Common myeloid progenitor, CD34-positive (primary cell): ENCODE measurements at regions not wholly inside any gene's neighbourhood (a gene's known extent, or its start where the extent isn't known, plus 50 kb on each side); places are given as distances from the start of the nearest gene placed in this dataset.

Experiments used
- CTCF ChIA-PET: fragments of 350-600 bp; sonication (Branson Sonifier 250); formaldehyde crosslinking; loops from one replicate; lab custom pipeline; 2021; ENCODE audit warnings: antibody characterized with exemption; lab: Charles Lee
- POLR2A ChIA-PET: fragments of 350-600 bp; sonication (Branson Sonifier 250); formaldehyde crosslinking; loops from one replicate; lab custom pipeline; 2021; ENCODE audit warnings: antibody characterized with exemption; lab: Charles Lee
- DNase-seq, 3 donors: peaks; one replicate each; pipeline versions ENCODE4 v3.0.0 to v3.0.0-alpha.2; 2013
- H3K27ac ChIP-seq, 2 experiments: 1 replicate in 1 of 2; 2 replicates in 1 of 2; pipeline ENCODE4 v1.7.0; 2013; ENCODE audit warnings: inconsistent platforms in 2 of 2, low read length in 2 of 2, mild to moderate bottlenecking in 2 of 2, low read depth in 1 of 2, moderate library complexity in 1 of 2; ENCODE audit not compliant: severe bottlenecking in 2 of 2, insufficient read depth in 1 of 2, poor library complexity in 1 of 2
- H3K27me3 ChIP-seq, 5 experiments: replicated peaks in 2 of 5; 1 replicate in 3 of 5; 2 replicates in 2 of 5; pipeline versions ENCODE4 v1.6.1 to v1.7.0; 2013; ENCODE audit warnings: low read length in 4 of 5, mild to moderate bottlenecking in 2 of 5, moderate library complexity in 2 of 5, inconsistent platforms in 1 of 5; ENCODE audit not compliant: insufficient read depth in 5 of 5, control insufficient read depth in 4 of 5
- H3K36me3 ChIP-seq, 4 experiments: 1 replicate in 2 of 4; 2 replicates in 2 of 4; pipeline versions ENCODE4 v1.6.1 to v1.7.0; 2013; ENCODE audit warnings: low read length in 3 of 4, control low read depth in 1 of 4, mild to moderate bottlenecking in 1 of 4; ENCODE audit not compliant: control insufficient read depth in 4 of 4, insufficient read depth in 4 of 4
- H3K4me1 ChIP-seq, 4 experiments: 1 replicate in 3 of 4; 2 replicates in 1 of 4; pipeline versions ENCODE4 v1.6.1 to v1.7.1; 2013; ENCODE audit warnings: low read length in 3 of 4, mild to moderate bottlenecking in 3 of 4, control low read depth in 1 of 4, inconsistent platforms in 1 of 4, moderate library complexity in 1 of 4; ENCODE audit not compliant: control insufficient read depth in 4 of 4, insufficient read depth in 4 of 4; ENCODE audit errors: control extremely low read depth in 1 of 4
- H3K4me3 ChIP-seq, 7 experiments: 1 replicate in 4 of 7; 2 replicates in 3 of 7; pipeline versions ENCODE4 v1.5.1 to v1.7.0; 2013; ENCODE audit warnings: mild to moderate bottlenecking in 7 of 7, low read length in 6 of 7, moderate library complexity in 6 of 7, inconsistent platforms in 2 of 7, low read depth in 2 of 7, control low read depth in 1 of 7; ENCODE audit not compliant: insufficient read depth in 4 of 7, control insufficient read depth in 1 of 7; ENCODE audit errors: extremely low read depth in 1 of 7
- H3K9me3 ChIP-seq, 5 experiments: 1 replicate in 4 of 5; 2 replicates in 1 of 5; pipeline versions ENCODE4 v1.6.1 to v1.7.1; 2013; ENCODE audit warnings: low read length in 4 of 5, mild to moderate bottlenecking in 2 of 5, inconsistent platforms in 1 of 5, low read depth in 1 of 5, moderate library complexity in 1 of 5; ENCODE audit not compliant: control insufficient read depth in 4 of 5, insufficient read depth in 2 of 5; ENCODE audit errors: control extremely low read depth in 1 of 5
- WGBS: methylation state at CpG from one replicate; pipeline ENCODE4 v1.1.5; 2013; ENCODE audit not compliant: insufficient coverage; 5-methylcytosine and 5-hydroxymethylcytosine counted together

DNA sequence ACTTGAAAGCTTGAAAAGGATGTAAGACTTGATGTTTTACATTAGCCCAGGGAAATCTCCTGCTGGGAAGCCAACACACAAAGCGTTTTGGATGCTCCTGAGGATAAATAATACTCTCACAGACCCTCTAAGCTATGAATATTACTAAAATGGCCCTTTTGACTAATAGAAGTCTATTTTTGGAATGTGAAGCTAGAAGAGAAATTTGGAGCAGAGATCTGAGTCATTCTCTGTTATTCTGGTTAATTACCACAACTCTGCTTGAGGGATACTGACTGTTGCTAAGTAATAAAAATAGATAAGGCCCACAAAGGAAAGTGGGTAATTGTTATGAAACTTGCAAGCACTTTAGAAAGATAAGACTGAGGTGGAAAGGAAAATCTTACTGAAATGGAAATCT lies 346.2 kb upstream of the STXBP6 start:
- Histone ChIP-seq H3K27ac (no peak overlapping the region), H3K27me3 (peaks cover 0 to 2% (median 0%) of the 10 kb centered on the region in 5 experiments), H3K9me3 (no peaks in the 10 kb centered on the region), H3K4me3 (peak overlapping the region in 1 of 7 experiments; percentile 7), H3K4me1 (peaks cover 0 to 7% (median 5%) of the 10 kb centered on the region in 4 experiments), H3K36me3 (no peaks in the 10 kb centered on the region)
- POLR2A ChIA-PET, result no interaction called here
- CTCF ChIA-PET, result interaction anchor here (0.8 to 1.5 kb wide), 3 partner anchors 10 to 686 kb away, joined by 3 to 4 read pairs (median 3); no protein-coding TSS in a partner anchor
- DNase-seq, result peak; percentile 31 to 88 (median 76)
- WGBS, result no CpG with 5 or more reads among the region's 1 CpG

DNA sequence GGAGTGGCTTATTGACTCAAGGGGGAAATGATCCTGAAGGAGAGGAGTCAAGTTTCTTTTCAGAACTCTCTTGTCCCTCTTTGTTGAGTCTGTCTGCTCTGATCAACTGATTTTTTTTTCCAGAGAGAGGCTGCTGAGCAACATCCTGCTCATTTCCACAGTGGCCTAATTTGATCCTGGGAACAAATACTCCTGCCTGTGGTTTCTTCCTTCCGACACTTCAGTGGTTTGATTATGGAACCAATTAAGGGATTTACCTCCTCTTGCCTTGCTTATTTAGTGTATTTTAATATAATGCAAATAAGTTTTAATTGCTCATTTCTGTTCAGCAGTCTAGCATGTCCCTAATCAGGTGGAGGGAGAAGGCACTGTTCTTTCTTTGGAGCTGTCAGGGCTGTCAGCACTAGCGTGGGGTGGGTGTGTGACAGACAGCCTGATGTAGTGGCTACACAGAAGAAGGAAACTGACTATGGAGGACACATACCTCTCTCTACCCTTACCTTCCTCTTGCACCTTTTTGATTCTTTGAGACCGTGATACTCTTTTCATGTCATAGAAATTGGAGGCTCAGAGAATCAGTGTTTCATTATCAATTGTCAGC lies 344.9 kb upstream of the STXBP6 start:
- CTCF ChIA-PET, result interaction anchor here (0.6 to 1.5 kb wide), 4 partner anchors 8 to 685 kb away, joined by 3 read pairs; no protein-coding TSS in a partner anchor
- no peak overlapping the region for H3K27ac ChIP-seq
- POLR2A ChIA-PET, result no interaction called here
- no peaks in the 10 kb centered on the region for H3K9me3 ChIP-seq
- H3K4me1 ChIP-seq, result peaks cover 0 to 7% (median 5%) of the 10 kb centered on the region in 4 experiments
- no peak overlapping the region for H3K4me3 ChIP-seq
- no CpG with 5 or more reads among the region's 3 CpGs for WGBS
- H3K36me3 ChIP-seq, result no peaks in the 10 kb centered on the region
- peaks cover 0 to 2% (median 0%) of the 10 kb centered on the region in 5 experiments for H3K27me3 ChIP-seq
- DNase-seq, result no peak

DNA sequence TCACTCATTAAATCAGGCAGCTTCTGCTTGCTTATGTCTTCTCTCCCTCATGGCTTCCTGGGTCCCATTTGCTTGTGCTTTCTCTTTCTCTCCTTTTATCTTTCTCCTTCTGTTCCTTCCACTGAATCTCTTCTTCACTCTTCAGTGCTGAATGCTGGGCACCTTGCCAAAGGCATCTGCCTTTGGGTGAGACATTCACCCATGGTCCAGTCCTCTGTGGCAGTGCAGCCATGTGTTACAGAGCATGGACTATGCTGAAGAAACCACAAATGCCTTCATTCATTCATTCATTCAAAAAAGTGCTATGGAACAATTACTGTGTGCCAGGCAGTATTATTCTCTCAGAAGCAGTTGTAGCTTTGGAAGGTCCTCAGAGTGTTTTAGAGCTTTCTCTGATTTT lies 344.4 kb upstream of the STXBP6 start:
- Histone ChIP-seq H3K36me3 (no peaks in the 10 kb centered on the region), H3K4me1 (peaks cover 0 to 7% (median 5%) of the 10 kb centered on the region in 4 experiments), H3K27me3 (peaks cover 0 to 2% (median 0%) of the 10 kb centered on the region in 5 experiments), H3K4me3 (no peak overlapping the region), H3K9me3 (no peaks in the 10 kb centered on the region), H3K27ac (no peak overlapping the region)
- CTCF ChIA-PET, result interaction anchor here (0.9 kb wide), 1 partner anchor 13 kb away, joined by 3 read pairs; no protein-coding TSS in a partner anchor
- no peak for DNase-seq
- POLR2A ChIA-PET, result no interaction called here

DNA sequence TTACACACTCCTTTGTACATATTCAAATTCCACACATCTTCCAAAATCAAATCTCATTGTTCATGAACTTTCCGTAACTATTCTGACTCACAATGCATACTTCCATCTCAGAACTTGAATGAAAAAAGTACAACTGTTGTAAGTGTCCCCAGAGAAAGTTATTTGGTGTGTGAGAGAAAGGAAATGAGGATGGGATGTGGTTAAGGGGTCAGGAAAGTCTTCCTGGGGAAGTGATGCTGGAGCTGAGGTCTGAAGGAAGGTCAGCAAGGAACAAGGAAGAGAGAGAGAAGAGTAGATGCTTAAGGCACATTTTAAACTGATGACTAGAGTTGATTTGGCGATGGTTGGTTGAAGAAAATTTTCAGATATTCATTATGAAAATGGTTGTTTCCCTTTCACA lies 340.0 kb upstream of the STXBP6 start:
- H3K27me3 ChIP-seq, result no peaks in the 10 kb centered on the region
- CTCF ChIA-PET, result interaction anchor here (0.8 kb wide), 1 partner anchor 13 kb away, joined by 3 read pairs; no protein-coding TSS in a partner anchor
- H3K4me1 ChIP-seq, result peaks cover 0 to 1% (median 0%) of the 10 kb centered on the region in 4 experiments
- no peaks in the 10 kb centered on the region for H3K36me3 ChIP-seq
- no CpG with 5 or more reads among the region's 2 CpGs for WGBS
- H3K27ac ChIP-seq, result no peak overlapping the region
- no peak for DNase-seq
- no peak overlapping the region for H3K4me3 ChIP-seq
- no peaks in the 10 kb centered on the region for H3K9me3 ChIP-seq
- POLR2A ChIA-PET, result no interaction called here

DNA sequence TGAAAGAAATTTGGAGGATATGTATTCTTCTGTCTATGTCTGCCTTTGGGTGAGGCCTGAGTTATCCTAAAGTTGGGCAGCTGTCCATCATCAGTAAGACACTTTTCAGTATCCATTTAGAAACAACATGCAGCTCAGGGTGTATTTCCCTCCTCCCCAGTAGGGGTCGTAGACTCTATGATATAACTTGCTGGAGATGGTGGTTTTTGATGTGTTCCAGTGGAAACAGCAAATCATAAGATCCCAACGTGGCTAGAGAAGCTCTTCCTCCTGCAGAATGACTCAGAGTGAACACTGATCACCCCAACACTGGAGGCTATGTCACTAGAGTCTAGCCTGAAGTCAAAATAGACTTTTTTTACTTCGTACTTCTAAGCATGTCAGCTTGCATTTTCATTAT lies 331.6 kb upstream of the STXBP6 start:
- POLR2A ChIA-PET, result no interaction called here
- H3K36me3 ChIP-seq, result no peaks in the 10 kb centered on the region
- H3K4me1 ChIP-seq, result no peaks in the 10 kb centered on the region
- no CpG with 5 or more reads among the region's 3 CpGs for WGBS
- no peak overlapping the region for H3K27ac ChIP-seq
- H3K27me3 ChIP-seq, result peaks cover 0 to 7% (median 0%) of the 10 kb centered on the region in 5 experiments
- DNase-seq, result peak; percentile 18 to 80 (median 68)
- H3K9me3 ChIP-seq, result no peaks in the 10 kb centered on the region
- H3K4me3 ChIP-seq, result no peak overlapping the region
- CTCF ChIA-PET, result interaction anchor here (0.7 to 5.7 kb wide), 6 partner anchors 13 to 46 kb away, joined by 3 to 43 read pairs (median 6); no protein-coding TSS in a partner anchor

DNA sequence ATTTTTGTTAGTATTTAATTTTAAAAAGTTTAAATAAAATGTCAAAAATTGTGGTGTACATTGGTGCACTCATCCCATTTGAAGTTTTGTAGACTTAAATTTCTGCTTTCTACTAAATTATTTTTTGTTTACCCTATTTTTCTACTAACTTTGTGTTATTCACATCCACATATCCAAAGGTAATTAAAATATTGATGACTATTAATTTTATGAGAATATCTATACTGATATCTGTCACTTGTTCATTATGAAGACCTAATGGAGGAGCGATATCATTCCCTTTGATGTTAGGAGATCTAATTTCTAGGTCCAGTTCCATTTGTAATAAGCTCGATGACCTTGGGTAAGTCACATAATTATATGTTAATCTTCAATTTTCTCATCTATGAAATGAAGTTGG lies 325.7 kb upstream of the STXBP6 start:
- POLR2A ChIA-PET, result no interaction called here
- Histone ChIP-seq H3K4me1 (no peaks in the 10 kb centered on the region), H3K27ac (no peak overlapping the region), H3K36me3 (no peaks in the 10 kb centered on the region), H3K4me3 (no peak overlapping the region), H3K27me3 (peaks cover 0 to 5% (median 0%) of the 10 kb centered on the region in 5 experiments), H3K9me3 (no peaks in the 10 kb centered on the region)
- WGBS, result no CpG with 5 or more reads among the region's 2 CpGs
- CTCF ChIA-PET, result no interaction called here
- no peak for DNase-seq

DNA sequence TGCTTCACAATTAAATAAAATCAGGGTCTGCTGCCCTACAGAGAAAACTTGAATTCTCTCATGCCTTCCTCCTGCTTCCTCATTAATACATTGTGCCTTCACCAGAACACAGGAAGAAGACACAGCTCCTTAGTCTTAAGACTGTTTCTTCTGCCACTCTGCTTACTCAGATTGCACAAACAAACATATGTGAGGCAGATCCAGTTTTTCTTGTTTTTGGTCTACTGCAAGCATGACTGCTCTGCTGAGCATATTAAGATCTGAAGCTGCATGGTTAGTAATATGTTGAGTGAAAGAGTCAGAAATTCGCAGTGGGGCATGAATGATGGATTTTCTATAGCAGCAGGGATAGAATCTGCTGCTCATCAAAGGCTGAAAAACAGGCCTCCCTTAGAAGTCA lies 321.1 kb upstream of the STXBP6 start:
- ChIA-PET POLR2A (no interaction called here), CTCF (no interaction called here)
- WGBS, result 100% methylated on average over 1 of the region's 1 CpG
- Histone ChIP-seq H3K27me3 (no peaks in the 10 kb centered on the region), H3K9me3 (no peaks in the 10 kb centered on the region), H3K4me1 (no peaks in the 10 kb centered on the region), H3K36me3 (no peaks in the 10 kb centered on the region), H3K27ac (no peak overlapping the region), H3K4me3 (no peak overlapping the region)
- no peak for DNase-seq
